ENCODE measurements at regions not wholly inside any gene's neighbourhood (a gene's known extent, or its start where the extent isn't known, plus 50 kb on each side); places are given as distances from the start of the nearest gene placed in this dataset.

DNA sequence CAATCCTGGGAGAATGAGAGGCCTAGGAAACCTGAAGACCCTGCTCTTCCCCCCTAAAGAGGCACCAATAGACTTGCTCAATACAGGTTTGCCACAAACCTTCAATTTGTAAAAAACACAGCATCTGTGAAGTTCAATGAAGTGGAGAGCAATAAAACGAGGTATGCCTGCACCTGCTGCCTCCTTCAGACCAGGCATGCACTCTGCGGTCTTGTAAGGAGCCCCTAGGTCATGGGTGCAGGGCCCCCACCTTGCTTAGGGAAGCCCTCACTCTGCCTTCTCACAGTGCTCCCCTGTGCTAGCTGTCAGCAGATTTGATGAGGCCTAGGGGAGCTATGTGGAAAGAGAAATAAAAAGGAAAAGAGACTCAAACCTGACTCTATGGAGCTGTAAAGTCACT, 72.1 kb upstream of the GALNT10 start:
- H3K27me3 ChIP-seq (ENCODE audit: insufficient read depth, poor library complexity, severe bottlenecking) = no peaks in the 10 kb centered on the region
- TF ChIP-seq POLR2AphosphoS5 (IDR thresholded peaks at IDR 0.05; ENCODE audit: low read depth) (no peak), GABPA (IDR thresholded peaks at IDR 0.05; ENCODE audit: low read depth) (no peak), SPI1 (IDR thresholded peaks at IDR 0.05; ENCODE audit: borderline replicate concordance, low read depth) (no peak)
- TF ChIP-seq, protein P1, sequence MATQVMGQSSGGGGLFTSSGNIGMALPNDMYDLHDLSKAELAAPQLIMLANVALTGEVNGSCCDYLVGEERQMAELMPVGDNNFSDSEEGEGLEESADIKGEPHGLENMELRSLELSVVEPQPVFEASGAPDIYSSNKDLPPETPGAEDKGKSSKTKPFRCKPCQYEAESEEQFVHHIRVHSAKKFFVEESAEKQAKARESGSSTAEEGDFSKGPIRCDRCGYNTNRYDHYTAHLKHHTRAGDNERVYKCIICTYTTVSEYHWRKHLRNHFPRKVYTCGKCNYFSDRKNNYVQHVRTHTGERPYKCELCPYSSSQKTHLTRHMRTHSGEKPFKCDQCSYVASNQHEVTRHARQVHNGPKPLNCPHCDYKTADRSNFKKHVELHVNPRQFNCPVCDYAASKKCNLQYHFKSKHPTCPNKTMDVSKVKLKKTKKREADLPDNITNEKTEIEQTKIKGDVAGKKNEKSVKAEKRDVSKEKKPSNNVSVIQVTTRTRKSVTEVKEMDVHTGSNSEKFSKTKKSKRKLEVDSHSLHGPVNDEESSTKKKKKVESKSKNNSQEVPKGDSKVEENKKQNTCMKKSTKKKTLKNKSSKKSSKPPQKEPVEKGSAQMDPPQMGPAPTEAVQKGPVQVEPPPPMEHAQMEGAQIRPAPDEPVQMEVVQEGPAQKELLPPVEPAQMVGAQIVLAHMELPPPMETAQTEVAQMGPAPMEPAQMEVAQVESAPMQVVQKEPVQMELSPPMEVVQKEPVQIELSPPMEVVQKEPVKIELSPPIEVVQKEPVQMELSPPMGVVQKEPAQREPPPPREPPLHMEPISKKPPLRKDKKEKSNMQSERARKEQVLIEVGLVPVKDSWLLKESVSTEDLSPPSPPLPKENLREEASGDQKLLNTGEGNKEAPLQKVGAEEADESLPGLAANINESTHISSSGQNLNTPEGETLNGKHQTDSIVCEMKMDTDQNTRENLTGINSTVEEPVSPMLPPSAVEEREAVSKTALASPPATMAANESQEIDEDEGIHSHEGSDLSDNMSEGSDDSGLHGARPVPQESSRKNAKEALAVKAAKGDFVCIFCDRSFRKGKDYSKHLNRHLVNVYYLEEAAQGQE (IDR thresholded peaks at IDR 0.05; ENCODE audit: insufficient replicate concordance, low read depth) = no peak
- TF ChIP-seq, protein P2, sequence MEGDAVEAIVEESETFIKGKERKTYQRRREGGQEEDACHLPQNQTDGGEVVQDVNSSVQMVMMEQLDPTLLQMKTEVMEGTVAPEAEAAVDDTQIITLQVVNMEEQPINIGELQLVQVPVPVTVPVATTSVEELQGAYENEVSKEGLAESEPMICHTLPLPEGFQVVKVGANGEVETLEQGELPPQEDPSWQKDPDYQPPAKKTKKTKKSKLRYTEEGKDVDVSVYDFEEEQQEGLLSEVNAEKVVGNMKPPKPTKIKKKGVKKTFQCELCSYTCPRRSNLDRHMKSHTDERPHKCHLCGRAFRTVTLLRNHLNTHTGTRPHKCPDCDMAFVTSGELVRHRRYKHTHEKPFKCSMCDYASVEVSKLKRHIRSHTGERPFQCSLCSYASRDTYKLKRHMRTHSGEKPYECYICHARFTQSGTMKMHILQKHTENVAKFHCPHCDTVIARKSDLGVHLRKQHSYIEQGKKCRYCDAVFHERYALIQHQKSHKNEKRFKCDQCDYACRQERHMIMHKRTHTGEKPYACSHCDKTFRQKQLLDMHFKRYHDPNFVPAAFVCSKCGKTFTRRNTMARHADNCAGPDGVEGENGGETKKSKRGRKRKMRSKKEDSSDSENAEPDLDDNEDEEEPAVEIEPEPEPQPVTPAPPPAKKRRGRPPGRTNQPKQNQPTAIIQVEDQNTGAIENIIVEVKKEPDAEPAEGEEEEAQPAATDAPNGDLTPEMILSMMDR (IDR thresholded peaks at IDR 0.05; ENCODE audit: insufficient read depth, low read length) = no peak
- no peak overlapping the region for H3K4me3 ChIP-seq (replicated peaks; ENCODE audit: insufficient read depth, low read length)
- DNase-seq (ENCODE audit: low read depth in 1 of 2, low spot score in 1 of 2) = no peak
- H3K27ac ChIP-seq (replicated peaks) = no peak overlapping the region

DNA sequence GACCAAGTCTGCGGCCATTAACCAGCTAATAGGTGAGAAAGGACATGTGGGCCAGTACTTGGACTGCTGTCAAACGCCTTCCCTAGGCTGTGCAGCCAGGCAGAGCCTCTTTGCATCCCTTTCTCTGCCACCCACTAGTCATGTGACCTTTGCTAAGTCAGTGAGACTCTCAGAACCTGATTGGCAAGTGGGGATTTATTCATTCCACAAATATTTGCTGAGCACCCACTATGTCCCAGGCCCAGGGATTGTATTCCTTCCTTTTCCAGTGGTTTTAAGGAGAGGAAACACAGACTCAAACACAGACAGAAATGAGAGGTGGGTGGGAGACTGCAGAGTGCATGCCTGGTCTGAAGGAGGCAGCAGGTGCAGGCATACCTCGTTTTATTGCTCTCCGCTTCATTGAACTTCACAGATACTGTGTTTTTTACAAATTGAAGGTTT, 71.6 kb upstream of the GALNT10 start:
- H3K4me3 ChIP-seq (replicated peaks; ENCODE audit: insufficient read depth, low read length) = no peak overlapping the region
- no peak for TF ChIP-seq SPI1 (IDR thresholded peaks at IDR 0.05; ENCODE audit: borderline replicate concordance, low read depth)
- TF ChIP-seq, protein P2 (IDR thresholded peaks at IDR 0.05; ENCODE audit: insufficient read depth, low read length) = no peak
- DNase-seq (ENCODE audit: low read depth in 1 of 2, low spot score in 1 of 2) = no peak
- no peak overlapping the region for H3K27ac ChIP-seq (replicated peaks)
- H3K27me3 ChIP-seq (ENCODE audit: insufficient read depth, poor library complexity, severe bottlenecking) = no peaks in the 10 kb centered on the region

DNA sequence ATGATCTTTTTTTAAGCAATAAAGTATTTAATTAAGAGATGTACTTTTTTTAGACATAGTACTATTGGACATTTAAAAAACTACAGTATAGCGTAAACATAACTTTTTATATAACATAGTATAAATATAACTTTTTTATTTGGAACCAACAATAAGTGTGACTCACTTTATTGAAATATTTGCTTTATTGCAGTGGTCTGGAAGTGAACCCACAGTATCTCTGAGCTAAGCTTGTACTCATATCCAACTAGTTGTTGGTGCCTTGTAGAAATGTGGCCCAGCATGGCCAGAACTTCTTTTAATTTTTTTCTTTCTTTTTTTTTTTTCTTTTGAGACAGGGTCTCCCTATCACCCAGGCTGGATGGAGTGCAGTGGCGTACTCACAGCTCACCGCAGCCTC, 61.5 kb upstream of the GALNT10 start:
- no peak for TF ChIP-seq POLR2AphosphoS5 (IDR thresholded peaks at IDR 0.05; ENCODE audit: low read depth)
- no peak for TF ChIP-seq GABPA (IDR thresholded peaks at IDR 0.05; ENCODE audit: low read depth)
- TF ChIP-seq, protein P2 (IDR thresholded peaks at IDR 0.05; ENCODE audit: insufficient read depth, low read length) = no peak
- TF ChIP-seq, protein P1 (IDR thresholded peaks at IDR 0.05; ENCODE audit: insufficient replicate concordance, low read depth) = no peak
- no peak for TF ChIP-seq SPI1 (IDR thresholded peaks at IDR 0.05; ENCODE audit: borderline replicate concordance, low read depth)
- H3K27ac ChIP-seq (replicated peaks) = no peak overlapping the region
- no peak for DNase-seq (ENCODE audit: low read depth in 1 of 2, low spot score in 1 of 2)
- H3K4me3 ChIP-seq (replicated peaks; ENCODE audit: insufficient read depth, low read length) = no peak overlapping the region
- peaks cover 15% of the 10 kb centered on the region for H3K27me3 ChIP-seq (ENCODE audit: insufficient read depth, poor library complexity, severe bottlenecking)

DNA sequence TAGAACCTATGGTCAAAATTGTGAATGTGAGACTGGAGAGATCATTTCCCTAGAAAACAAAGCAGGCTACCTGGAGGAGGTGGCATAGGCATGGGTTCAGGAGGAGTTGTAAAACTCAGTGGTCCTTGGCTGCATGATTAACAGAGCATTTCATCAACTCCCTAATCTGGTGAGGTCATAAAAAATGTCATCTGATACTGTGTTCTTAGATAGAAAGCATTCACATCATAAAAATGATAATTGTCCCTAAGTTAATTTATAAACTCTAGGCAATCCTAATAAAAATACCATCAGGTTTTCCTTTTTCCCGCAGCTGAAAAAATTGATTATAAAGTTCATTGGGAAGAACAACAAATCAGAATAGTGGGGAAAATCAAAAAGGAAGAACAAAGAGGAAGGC, 60.6 kb upstream of the GALNT10 start:
- no peak for DNase-seq (ENCODE audit: low read depth in 1 of 2, low spot score in 1 of 2)
- no peak overlapping the region for H3K4me3 ChIP-seq (replicated peaks; ENCODE audit: insufficient read depth, low read length)
- TF ChIP-seq GABPA (IDR thresholded peaks at IDR 0.05; ENCODE audit: low read depth) = no peak
- TF ChIP-seq SPI1 (IDR thresholded peaks at IDR 0.05; ENCODE audit: borderline replicate concordance, low read depth) = no peak
- TF ChIP-seq, protein P1 (IDR thresholded peaks at IDR 0.05; ENCODE audit: insufficient replicate concordance, low read depth) = no peak
- no peak for TF ChIP-seq POLR2AphosphoS5 (IDR thresholded peaks at IDR 0.05; ENCODE audit: low read depth)
- TF ChIP-seq, protein P2 (IDR thresholded peaks at IDR 0.05; ENCODE audit: insufficient read depth, low read length) = no peak
- no peak overlapping the region for H3K27ac ChIP-seq (replicated peaks)
- H3K27me3 ChIP-seq (ENCODE audit: insufficient read depth, poor library complexity, severe bottlenecking) = peaks cover 15% of the 10 kb centered on the region
